Fibroblast of skin of abdomen (primary cell): ENCODE measurements at regions not wholly inside any gene's neighbourhood (a gene's known extent, or its start where the extent isn't known, plus 50 kb on each side); places are given as distances from the start of the nearest gene placed in this dataset.

Experiments
- DNase-seq: peaks from one replicate; pipeline ENCODE4 v3.0.0-alpha.2; 2013

DNA sequence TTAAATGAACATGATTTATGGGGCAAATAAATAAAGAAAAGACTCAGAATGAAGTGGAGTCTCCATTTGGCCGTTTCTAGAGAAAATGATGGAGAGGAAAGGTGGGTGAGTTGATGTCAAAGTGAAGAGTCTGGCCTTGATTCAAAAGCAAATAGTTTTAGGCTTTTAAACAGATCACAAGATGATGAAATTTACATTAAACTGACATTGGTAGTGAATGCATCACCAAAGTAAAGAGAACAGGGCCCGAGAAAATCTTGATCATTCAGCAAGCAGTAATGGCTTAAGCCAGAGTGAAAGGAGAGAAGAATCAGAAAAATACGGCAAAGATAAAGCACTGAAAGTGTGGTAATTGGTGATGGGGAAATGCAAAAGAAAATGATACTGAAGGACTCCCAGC lies 460.0 kb upstream of the SGCD start:
- DNase-seq = peak; percentile 55

DNA sequence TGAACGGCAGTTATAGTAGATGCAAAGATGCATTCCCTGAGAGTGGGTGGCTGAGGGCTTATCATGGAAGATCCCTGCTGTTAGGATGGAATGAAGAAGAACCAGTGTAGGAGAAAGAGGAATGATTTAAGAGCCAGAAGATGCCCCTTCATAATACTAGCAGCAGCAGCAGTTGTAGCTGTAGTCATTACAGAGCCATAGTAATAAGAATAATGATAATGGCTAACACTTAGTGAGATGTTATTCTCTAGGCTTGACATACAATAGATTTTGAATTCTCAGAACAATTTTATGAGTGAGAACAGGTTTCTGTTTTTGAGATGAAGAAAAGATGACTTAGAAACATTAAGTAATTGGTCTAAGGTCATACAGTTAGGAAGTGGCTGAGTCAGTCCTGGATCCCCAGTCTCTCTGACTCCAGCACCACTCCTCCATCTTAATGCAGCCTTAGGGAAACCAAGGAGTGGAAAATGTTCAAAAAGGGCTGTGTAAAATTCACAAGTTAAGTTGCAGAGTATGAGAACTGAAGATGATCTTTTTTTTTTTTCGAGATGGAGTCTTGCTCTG lies 459.4 kb upstream of the SGCD start:
- no peak for DNase-seq

- DNase-seq = no peak
Measured at GRCh38 chr5:155870636-155871035, 456.3 kb upstream of the SGCD start.

DNA sequence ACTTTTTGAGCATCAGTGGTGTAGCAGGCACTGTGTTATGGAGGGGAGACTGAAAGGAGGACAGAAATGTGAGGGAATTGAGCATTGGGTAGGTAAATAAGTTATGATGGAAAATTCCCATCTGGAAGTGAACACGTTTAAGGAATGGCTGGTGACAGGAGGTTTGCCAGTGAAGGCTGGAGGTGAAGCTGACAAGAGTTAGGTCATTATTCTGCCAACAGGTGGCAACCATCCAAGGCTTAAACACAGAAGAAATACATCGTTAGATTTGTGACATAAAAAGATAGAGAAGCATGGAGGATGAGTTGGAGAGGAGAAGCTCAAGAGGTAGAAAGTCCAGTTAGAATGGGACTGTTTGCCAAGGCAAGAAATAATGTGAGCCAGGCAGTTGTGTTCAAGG lies 455.3 kb upstream of the SGCD start:
- no peak for DNase-seq

GRCh38 chr5:155872629-155873220 lies 454.2 kb upstream of the SGCD start:
- peak; percentile 78 for DNase-seq

DNA sequence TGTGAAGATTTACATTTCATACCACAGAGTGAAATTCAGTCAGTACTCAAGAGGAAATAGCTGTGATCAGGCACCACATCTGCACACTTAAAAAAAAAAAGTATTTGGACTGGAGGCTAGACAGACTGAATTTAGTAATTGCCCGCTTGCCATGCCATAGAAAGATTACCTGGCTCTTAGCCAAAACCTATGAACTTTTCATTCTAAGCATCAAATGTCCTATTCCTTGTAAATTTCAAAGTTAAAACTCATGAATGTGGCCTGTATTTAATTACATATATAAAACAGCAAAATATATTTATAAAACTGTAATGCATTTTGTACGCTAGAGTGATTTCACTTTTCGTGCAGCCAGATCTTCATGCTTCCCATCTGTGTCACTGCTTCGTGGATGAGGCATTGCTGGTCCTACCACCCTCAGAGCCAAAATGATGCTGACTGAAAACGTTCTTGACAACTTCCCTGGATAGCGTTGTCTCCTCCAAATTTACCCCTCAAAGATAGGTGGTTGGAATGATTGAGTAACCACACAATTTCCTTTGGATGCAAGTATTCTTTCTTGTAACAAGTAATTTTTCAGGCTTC lies 447.9 kb upstream of the SGCD start:
- DNase-seq = peak; percentile 96

DNA sequence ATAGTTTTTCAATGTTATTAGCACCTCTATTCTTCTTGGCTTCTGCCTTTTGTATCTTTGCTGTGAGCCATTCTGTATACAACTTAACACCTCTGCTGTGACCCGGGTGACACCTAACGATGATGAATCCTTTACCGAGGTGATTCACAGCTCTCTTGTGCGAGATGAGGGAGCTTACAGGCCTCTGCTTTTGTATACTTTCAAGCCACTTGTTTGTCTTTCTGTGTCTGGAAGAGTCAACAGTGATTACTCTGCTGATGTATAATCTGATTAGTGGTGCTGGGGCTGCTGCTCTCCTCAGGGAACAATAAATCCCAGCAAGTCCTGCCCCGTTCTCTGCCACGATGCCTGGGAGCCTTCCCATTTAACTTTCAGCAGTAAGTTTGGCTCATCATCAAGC lies 442.9 kb upstream of the SGCD start:
- peak; percentile 58 for DNase-seq

- no peak for DNase-seq
Measured at GRCh38 chr5:155885199-155885598, 441.8 kb upstream of the SGCD start.

DNA sequence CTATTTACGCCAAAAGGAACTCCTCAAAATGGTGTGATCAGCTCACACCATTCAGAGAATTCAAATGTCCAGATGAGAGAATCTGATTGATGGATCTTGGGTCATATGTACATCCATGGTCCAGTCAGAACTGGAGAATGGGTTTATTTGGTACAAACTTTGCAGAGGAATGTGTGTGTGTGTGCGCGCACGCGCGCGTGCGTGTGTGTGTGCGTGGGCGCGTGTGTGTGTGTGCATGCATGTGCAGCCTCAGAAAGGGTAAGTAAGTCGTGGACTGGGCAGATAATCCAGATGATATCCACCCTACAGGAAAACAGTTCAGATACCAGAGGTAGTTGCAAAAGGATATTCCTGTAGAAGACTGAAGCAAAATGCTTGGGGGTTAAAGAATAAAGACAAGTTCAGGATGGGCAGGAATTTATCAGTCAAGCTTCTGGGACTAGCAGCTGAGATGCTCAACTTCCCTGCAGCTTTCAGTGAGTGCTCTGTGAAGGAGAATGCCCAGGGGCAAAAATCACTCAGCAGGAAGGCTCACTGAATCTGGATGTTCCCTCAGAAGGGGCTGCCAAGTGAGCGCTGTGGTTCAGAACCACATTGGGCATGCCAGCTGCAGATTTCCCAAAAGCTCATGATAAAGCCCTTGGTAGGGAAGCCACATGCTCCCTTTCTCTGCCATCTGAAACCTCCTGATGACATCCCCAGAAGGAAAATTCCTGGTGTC lies 440.5 kb upstream of the SGCD start:
- no peak for DNase-seq

GRCh38 chr5:155895484-155895883 lies 431.5 kb upstream of the SGCD start:
- DNase-seq = no peak

- DNase-seq = peak; percentile 97
Measured at GRCh38 chr5:155897761-155898160, 429.2 kb upstream of the SGCD start.

DNA sequence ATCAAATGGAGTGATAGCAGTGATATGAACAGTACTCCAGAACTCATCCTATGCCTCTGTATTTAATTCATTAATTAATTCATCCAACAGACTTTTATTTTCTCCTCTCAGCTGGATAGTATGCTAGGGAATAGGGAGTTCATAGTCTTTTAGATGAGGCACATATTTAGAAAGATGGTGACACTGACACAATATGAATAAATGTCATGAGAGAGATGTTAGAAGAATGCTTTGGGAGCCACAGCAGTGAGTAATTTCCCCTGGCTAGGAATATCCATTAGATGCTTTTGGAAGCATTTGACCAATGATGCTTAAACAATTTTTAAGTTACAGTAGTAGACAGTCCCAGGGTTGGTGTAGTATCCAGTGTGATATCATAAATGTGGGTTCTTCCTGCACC lies 428.7 kb upstream of the SGCD start:
- peak; percentile 85 for DNase-seq

GRCh38 chr5:155903791-155904190 lies 423.2 kb upstream of the SGCD start:
- no peak for DNase-seq

- DNase-seq = peak; percentile 69
Measured at GRCh38 chr5:155905364-155905763, 421.6 kb upstream of the SGCD start.

DNA sequence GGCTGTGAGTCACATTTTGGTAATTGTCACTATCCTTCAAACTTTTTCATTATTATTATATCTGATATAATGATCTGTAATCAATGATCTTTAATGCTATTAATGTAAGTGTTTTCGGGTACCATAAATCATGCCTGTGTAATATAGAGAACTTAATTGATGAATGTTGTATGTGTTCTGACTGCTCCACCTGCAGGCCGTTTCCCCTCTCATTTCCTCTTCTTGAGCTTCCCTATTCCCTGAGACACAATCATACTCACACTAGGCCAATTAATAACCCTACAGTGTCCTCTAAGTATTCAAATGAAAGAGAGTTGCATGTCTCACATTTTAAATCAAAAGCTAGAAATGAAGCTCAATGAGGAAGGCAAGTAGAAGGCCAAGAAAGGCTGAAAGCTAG lies 420.9 kb upstream of the SGCD start:
- DNase-seq = no peak

- no peak for DNase-seq
Measured at GRCh38 chr5:155908543-155908942, 418.4 kb upstream of the SGCD start.

DNA sequence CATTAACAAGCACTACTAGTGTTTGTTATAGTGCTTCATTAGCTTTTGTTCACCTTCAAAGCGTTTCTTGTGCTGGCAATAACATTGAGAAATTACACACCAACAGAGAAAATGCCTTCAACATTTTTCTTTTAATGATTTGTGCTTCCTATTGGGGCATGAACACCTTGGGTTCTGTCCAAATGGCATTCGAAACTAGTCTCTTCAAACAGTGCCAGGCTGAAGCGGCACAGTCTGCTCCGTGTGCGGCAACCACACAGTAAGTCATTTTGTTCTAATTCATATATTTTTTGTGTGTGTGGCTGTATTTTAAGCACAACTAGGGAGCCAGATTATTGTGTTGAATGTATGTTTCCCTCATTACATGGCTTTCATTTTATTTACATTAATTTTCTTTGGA lies 414.7 kb upstream of the SGCD start:
- DNase-seq = no peak

GRCh38 chr5:155914766-155915165 lies 412.2 kb upstream of the SGCD start:
- DNase-seq = peak; percentile 31

- DNase-seq = peak; percentile 85
Measured at GRCh38 chr5:155915601-155916000, 411.4 kb upstream of the SGCD start.

GRCh38 chr5:155919126-155919525 lies 407.8 kb upstream of the SGCD start:
- peak; percentile 44 for DNase-seq

GRCh38 chr5:155919725-155920124 lies 407.2 kb upstream of the SGCD start:
- DNase-seq = peak; percentile 24

- peak; percentile 59 for DNase-seq
Measured at GRCh38 chr5:155921621-155922020, 405.3 kb upstream of the SGCD start.

DNA sequence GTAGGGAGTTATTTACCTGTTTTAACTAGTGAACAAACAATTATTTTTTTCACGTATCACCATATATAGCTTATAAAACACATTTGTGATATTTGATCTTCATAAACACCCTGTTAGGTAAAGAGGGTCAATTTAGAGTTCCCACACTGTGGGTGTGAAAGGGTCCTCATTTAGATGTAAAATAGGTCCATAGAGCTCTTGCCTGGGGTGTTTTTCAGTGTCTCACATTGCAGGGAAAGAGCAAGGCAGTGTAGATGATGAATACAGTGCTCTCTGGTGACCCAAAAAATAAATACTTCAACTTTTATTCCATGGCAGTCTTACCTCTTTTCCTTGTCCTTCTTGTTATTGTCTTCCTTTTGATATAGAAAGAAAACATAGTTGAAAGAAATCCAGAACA lies 403.2 kb upstream of the SGCD start:
- no peak for DNase-seq

- DNase-seq = peak; percentile 98
Measured at GRCh38 chr5:155926031-155926430, 400.9 kb upstream of the SGCD start.
